IMR-90 (cell line): ENCODE measurements at regions not wholly inside any gene's neighbourhood (a gene's known extent, or its start where the extent isn't known, plus 50 kb on each side); places are given as distances from the start of the nearest gene placed in this dataset.
"Not testable (repeated sequence)": the region's sequence is repeated elsewhere in the genome, so short reads cannot be mapped to it uniquely, and the experiment has no call there.

Experiments
- BHLHE40 ChIP-seq: fragments of 150-350 bp; IDR thresholded peaks from 2 replicates; pipeline ENCODE4 v1.6.1; 2016; ENCODE audit warnings: mild to moderate bottlenecking, low read depth, low read length
- CTCF ChIP-seq: conservative IDR thresholded peaks from 2 replicates; pipeline ENCODE4 v1.5.1; 2012; ENCODE audit warnings: mild to moderate bottlenecking, low read depth, low read length, improper control_type of control experiment
- ELK1 ChIP-seq: fragments of 150-350 bp; IDR thresholded peaks from 2 replicates; pipeline ENCODE4 v1.6.1; 2016; ENCODE audit warnings: low read depth, mild to moderate bottlenecking, low read length, moderate library complexity, borderline replicate concordance
- MAFK ChIP-seq: IDR thresholded peaks from 2 replicates; pipeline ENCODE4 v1.6.1; 2012; ENCODE audit warnings: low read depth, low read length, improper control_type of control experiment
- MAZ ChIP-seq: IDR thresholded peaks from 2 replicates; pipeline ENCODE4 v1.6.1; 2012; ENCODE audit warnings: low read depth, mild to moderate bottlenecking, low read length, improper control_type of control experiment, moderate library complexity, borderline replicate concordance
- POLR2A ChIP-seq: IDR thresholded peaks from 2 replicates; pipeline ENCODE4 v1.6.1; 2012; ENCODE audit warnings: mild to moderate bottlenecking, low read depth, low read length
- RAD21 ChIP-seq: IDR thresholded peaks from 2 replicates; pipeline ENCODE4 v1.6.1; 2012; ENCODE audit warnings: low read length, improper control_type of control experiment
- SMC3 ChIP-seq: fragments of 150-350 bp; IDR thresholded peaks from 2 replicates; pipeline ENCODE4 v1.6.1; 2016; ENCODE audit warnings: low read depth, mild to moderate bottlenecking, antibody characterized with exemption, low read length, moderate library complexity

- not testable (repeated sequence) for TF ChIP-seq POLR2A, CTCF, RAD21, MAZ, SMC3, BHLHE40, MAFK, ELK1
Observed at GRCh38 chr20:26025792-26026191, 329.1 kb upstream of the ZNF337 start.
